Peyer's patch (tissue), 4 donors: ENCODE measurements at regions not wholly inside any gene's neighbourhood (a gene's known extent, or its start where the extent isn't known, plus 50 kb on each side); places are given as distances from the start of the nearest gene placed in this dataset.
"Not testable (repeated sequence)": the region's sequence is repeated elsewhere in the genome, so short reads cannot be mapped to it uniquely, and the experiment has no call there.

Experiments
- DNase-seq, 3 donors: peaks; one replicate each; pipeline ENCODE4 v3.0.0-alpha.2; 2017 to 2019
- H3K27ac ChIP-seq, 4 donors: fragments of 200-600 bp; sonication (generic); one replicate each; pipeline ENCODE4 v1.5.1; 2016 to 2019
- H3K27me3 ChIP-seq, 2 donors: fragments of 200-600 bp; sonication (generic); one replicate each; pipeline ENCODE4 v1.5.1; 2019
- H3K36me3 ChIP-seq, 3 donors: fragments of 200-600 bp; sonication (generic); one replicate each; pipeline ENCODE4 v1.5.1; 2016 to 2019
- H3K4me1 ChIP-seq, 4 donors: fragments of 200-600 bp; sonication (generic); one replicate each; pipeline ENCODE4 v1.5.1; 2016 to 2019
- H3K4me3 ChIP-seq, 4 donors: fragments of 200-600 bp; sonication (generic); 1 replicate in 3 of 4; 2 replicates in 1 of 4; pipeline ENCODE4 v1.5.1; 2016 to 2019; ENCODE audit warnings: mild to moderate bottlenecking in 1 of 4
- H3K9me3 ChIP-seq, 4 donors: fragments of 200-600 bp; sonication (generic); one replicate each; pipeline ENCODE4 v1.5.1; 2016 to 2019; ENCODE audit warnings: mild to moderate bottlenecking in 1 of 4
- CTCF ChIP-seq, 6 experiments: fragments of 450-650 bp in 4 of 6; fragments of 200-600 bp in 2 of 6; sonication (generic) in 1 of 6; IDR thresholded peaks; one replicate each; pipeline ENCODE4 v1.5.1; 2017 to 2019; ENCODE audit warnings: antibody characterized with exemption in 6 of 6, mild to moderate bottlenecking in 3 of 6, moderate library complexity in 1 of 6
- POLR2A ChIP-seq, 2 donors: fragments of 450-650 bp; IDR thresholded peaks; one replicate each; pipeline ENCODE4 v1.5.1; 2017; ENCODE audit warnings: antibody characterized with exemption in 2 of 2, mild to moderate bottlenecking in 2 of 2, moderate library complexity in 2 of 2

- no peaks in the 10 kb centered on the region for H3K9me3 ChIP-seq
- TF ChIP-seq POLR2A (IDR thresholded peaks at IDR 0.05) (no peak), CTCF (IDR thresholded peaks at IDR 0.05) (no peak)
- H3K27me3 ChIP-seq, result no peaks in the 10 kb centered on the region
- H3K36me3 ChIP-seq, result no peaks in the 10 kb centered on the region
- DNase-seq, result no peak
- no peak overlapping the region for H3K4me3 ChIP-seq
- H3K27ac ChIP-seq, result no peak overlapping the region
- H3K4me1 ChIP-seq, result no peaks in the 10 kb centered on the region
Observed at GRCh38 chr12:84165998-84166571, 746.5 kb downstream of the SLC6A15 start.

DNA sequence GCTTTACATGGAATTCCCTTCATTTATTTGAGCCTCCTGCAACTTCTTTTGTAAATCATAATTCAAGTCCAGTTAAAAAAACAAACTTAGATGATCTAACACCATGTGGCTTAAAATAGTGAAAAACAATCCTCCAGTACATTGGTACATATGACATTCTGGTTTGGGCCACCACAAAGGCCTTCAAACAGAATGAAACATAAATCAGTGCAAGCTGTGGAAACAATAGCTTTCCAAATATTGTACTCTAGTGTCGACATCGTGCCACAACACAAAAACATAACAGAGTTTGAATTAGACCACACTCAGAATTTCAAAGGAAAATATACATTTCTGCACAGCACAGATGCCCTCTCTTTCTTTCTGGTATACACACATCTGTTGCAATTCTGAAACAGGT, 751.3 kb downstream of the SLC6A15 start:
- Histone ChIP-seq H3K36me3 (no peaks in the 10 kb centered on the region), H3K4me1 (no peaks in the 10 kb centered on the region), H3K27ac (no peak overlapping the region), H3K9me3 (no peaks in the 10 kb centered on the region), H3K27me3 (no peaks in the 10 kb centered on the region), H3K4me3 (no peak overlapping the region)
- no peak for TF ChIP-seq CTCF (IDR thresholded peaks at IDR 0.05)
- no peak for TF ChIP-seq POLR2A (IDR thresholded peaks at IDR 0.05)
- DNase-seq, result no peak

- H3K27me3 ChIP-seq, result no peaks in the 10 kb centered on the region
- no peak for DNase-seq
- H3K36me3 ChIP-seq, result no peaks in the 10 kb centered on the region
- no peak overlapping the region for H3K4me3 ChIP-seq
- H3K4me1 ChIP-seq, result no peaks in the 10 kb centered on the region
- TF ChIP-seq POLR2A (IDR thresholded peaks at IDR 0.05) (no peak), CTCF (IDR thresholded peaks at IDR 0.05) (no peak)
- peaks cover 0 to 3% (median 0%) of the 10 kb centered on the region in 4 donors for H3K9me3 ChIP-seq
- no peak overlapping the region for H3K27ac ChIP-seq
Observed at GRCh38 chr12:84159260-84159659, 753.3 kb downstream of the SLC6A15 start.

- H3K4me1 ChIP-seq, result no peaks in the 10 kb centered on the region
- H3K27me3 ChIP-seq, result no peaks in the 10 kb centered on the region
- H3K36me3 ChIP-seq, result no peaks in the 10 kb centered on the region
- no peak for DNase-seq
- H3K9me3 ChIP-seq, result peaks cover 0 to 3% (median 0%) of the 10 kb centered on the region in 4 donors
- TF ChIP-seq POLR2A (IDR thresholded peaks at IDR 0.05), result no peak
- TF ChIP-seq CTCF (IDR thresholded peaks at IDR 0.05), result no peak
- no peak overlapping the region for H3K4me3 ChIP-seq
- no peak overlapping the region for H3K27ac ChIP-seq
Observed at GRCh38 chr12:84157170-84157569, 755.4 kb downstream of the SLC6A15 start.

- H3K4me1 ChIP-seq, H3K27me3 ChIP-seq, H3K4me3 ChIP-seq, DNase-seq, H3K27ac ChIP-seq, H3K36me3 ChIP-seq, H3K9me3 ChIP-seq: not testable (repeated sequence)
Observed at GRCh38 chr12:84154991-84155930, 757.3 kb downstream of the SLC6A15 start.

- not testable (repeated sequence) for H3K27ac ChIP-seq, DNase-seq, H3K27me3 ChIP-seq, H3K4me3 ChIP-seq, H3K36me3 ChIP-seq, H3K4me1 ChIP-seq, H3K9me3 ChIP-seq
Observed at GRCh38 chr12:84154439-84154990, 758.1 kb downstream of the SLC6A15 start.
